ENCODE measurements at regions not wholly inside any gene's neighbourhood (a gene's known extent, or its start where the extent isn't known, plus 50 kb on each side); places are given as distances from the start of the nearest gene placed in this dataset.

- peak in 1 of 2 donors; percentile 15 for DNase-seq (ENCODE audit: low read depth in 2 of 2)
- no peak for TF ChIP-seq CTCF (IDR thresholded peaks at IDR 0.05; ENCODE audit: low read depth, low read length)
- no peak overlapping the region for H3K4me3 ChIP-seq (replicated peaks in 1 of 2; ENCODE audit: low read depth in 2 of 2, low read length in 2 of 2)
Measured at GRCh38 chr10:8913720-8914119, 859.2 kb downstream of the GATA3 start.

GRCh38 chr10:8919280-8919679 is 864.8 kb downstream of the GATA3 start:
- H3K4me3 ChIP-seq (replicated peaks in 1 of 2; ENCODE audit: low read depth in 2 of 2, low read length in 2 of 2), result no peak overlapping the region
- no peak for DNase-seq (ENCODE audit: low read depth in 2 of 2)
- no peak for TF ChIP-seq CTCF (IDR thresholded peaks at IDR 0.05; ENCODE audit: low read depth, low read length)

GRCh38 chr10:8921568-8921967 is 867.1 kb downstream of the GATA3 start:
- no peak overlapping the region for H3K4me3 ChIP-seq (replicated peaks in 1 of 2; ENCODE audit: low read depth in 2 of 2, low read length in 2 of 2)
- DNase-seq (ENCODE audit: low read depth in 2 of 2), result no peak

GRCh38 chr10:8923096-8923495 is 868.6 kb downstream of the GATA3 start:
- H3K4me3 ChIP-seq (replicated peaks in 1 of 2; ENCODE audit: low read depth in 2 of 2, low read length in 2 of 2), result no peak overlapping the region
- no peak for DNase-seq (ENCODE audit: low read depth in 2 of 2)
- TF ChIP-seq CTCF (IDR thresholded peaks at IDR 0.05; ENCODE audit: low read depth, low read length), result no peak

More at GRCh38 chr10:8921568-8921967, 867.1 kb downstream of the GATA3 start:
- no peak for TF ChIP-seq CTCF (IDR thresholded peaks at IDR 0.05; ENCODE audit: low read depth, low read length)

- DNase-seq (ENCODE audit: low read depth in 2 of 2), result no peak
- TF ChIP-seq CTCF (IDR thresholded peaks at IDR 0.05; ENCODE audit: low read depth, low read length), result no peak
Measured at GRCh38 chr10:8927705-8928104, 873.2 kb downstream of the GATA3 start.

GRCh38 chr10:8946451-8946850 is 892.0 kb downstream of the GATA3 start:
- TF ChIP-seq CTCF (IDR thresholded peaks at IDR 0.05; ENCODE audit: low read depth, low read length), result no peak

More at GRCh38 chr10:8927705-8928104, 873.2 kb downstream of the GATA3 start:
- no peak overlapping the region for H3K4me3 ChIP-seq (replicated peaks in 1 of 2; ENCODE audit: low read depth in 2 of 2, low read length in 2 of 2)

GRCh38 chr10:8950978-8951377 is 896.5 kb downstream of the GATA3 start:
- no peak for DNase-seq (ENCODE audit: low read depth in 2 of 2)
- H3K4me3 ChIP-seq (replicated peaks in 1 of 2; ENCODE audit: low read depth in 2 of 2, low read length in 2 of 2), result no peak overlapping the region
- TF ChIP-seq CTCF (IDR thresholded peaks at IDR 0.05; ENCODE audit: low read depth, low read length), result no peak

More at GRCh38 chr10:8946451-8946850, 892.0 kb downstream of the GATA3 start:
- no peak overlapping the region for H3K4me3 ChIP-seq (replicated peaks in 1 of 2; ENCODE audit: low read depth in 2 of 2, low read length in 2 of 2)
- DNase-seq (ENCODE audit: low read depth in 2 of 2), result no peak
